Heart right ventricle (tissue), 16 donors: ENCODE measurements at regions not wholly inside any gene's neighbourhood (a gene's known extent, or its start where the extent isn't known, plus 50 kb on each side); places are given as distances from the start of the nearest gene placed in this dataset.

Experiments used
- ATAC-seq, 8 donors: fragments of 200-7000 bp; cut with Tn5 transposase; one replicate each; pipeline ENCODE4 v1.9.1; 2020; ENCODE audit warnings: mild to moderate bottlenecking in 8 of 8, moderate library complexity in 8 of 8, moderate number of reproducible peaks in 1 of 8
- DNase-seq, 2 donors: peaks; one replicate each; pipeline ENCODE4 v3.0.0-alpha.2; 2020
- H3K27ac ChIP-seq, 10 donors: fragments of 200-600 bp; sonication (generic) in 2 of 10; one replicate each; pipeline versions ENCODE4 v1.5.0 to v1.8.0; 2020 to 2022; ENCODE audit warnings: mild to moderate bottlenecking in 3 of 10
- H3K27me3 ChIP-seq, 7 donors: fragments of 200-600 bp; one replicate each; pipeline ENCODE4 v1.8.0; 2021 to 2022; ENCODE audit warnings: mild to moderate bottlenecking in 2 of 7
- H3K36me3 ChIP-seq, 9 donors: fragments of 200-600 bp; sonication (generic) in 1 of 9; one replicate each; pipeline versions ENCODE4 v1.5.0 to v1.8.0; 2020 to 2022; ENCODE audit warnings: mild to moderate bottlenecking in 2 of 9
- H3K4me1 ChIP-seq, 9 donors: fragments of 200-600 bp; sonication (generic) in 1 of 9; one replicate each; pipeline versions ENCODE4 v1.5.0 to v1.8.0; 2020 to 2022; ENCODE audit warnings: mild to moderate bottlenecking in 4 of 9
- H3K4me3 ChIP-seq, 10 donors: fragments of 200-600 bp; sonication (generic) in 2 of 10; one replicate each; pipeline versions ENCODE4 v1.5.0 to v1.8.0; 2020 to 2022; ENCODE audit warnings: mild to moderate bottlenecking in 7 of 10, moderate library complexity in 2 of 10
- H3K9me3 ChIP-seq, 11 donors: fragments of 200-600 bp in 10 of 11; sonication (generic) in 2 of 11; one replicate each; pipeline versions ENCODE4 v1.5.0 to v1.8.0; 2013 to 2022; ENCODE audit warnings: mild to moderate bottlenecking in 2 of 11, control low read depth in 1 of 11, moderate library complexity in 1 of 11
- WGBS, 2 donors: extraction: QIAGEN DNeasy Blood & Tissue Kit; methylation state at CpG; one replicate each; pipeline ENCODE4 v1.1.7; 2013; ENCODE audit warnings: inconsistent platforms in 1 of 2; 5-methylcytosine and 5-hydroxymethylcytosine counted together
- intact Hi-C, 10 donors: fragments of 100-400 bp; cut with DNase I; formaldehyde crosslinking; loops; one replicate each; pipeline versions ENCODE4 v1.11.1 to v1.14.2; 2022
- TF ChIP-seq, protein P1 (sequence below), 9 donors: fragments of 200-600 bp; sonication (generic) in 2 of 9; IDR thresholded peaks; one replicate each; pipeline versions ENCODE4 v1.5.0 to v1.8.0; 2021 to 2022; ENCODE audit warnings: antibody characterized with exemption in 9 of 9, mild to moderate bottlenecking in 5 of 9, moderate library complexity in 1 of 9
- donor health status: Arrhythmogenic right ventricular cardiomyopathy.
- donor health status: ischemic (EF 13 %, LVEDD 7.1; RV severe dilation, severe dysfunction).
- donor health status: healthy with polysubstance abuse.
- donor health status: DM: no; HTN: yes; CAD: no.
- donor health status: DM: no; HTN: no; CAD: no.
- donor health status: ischemic (EF 25% LVEDD 6.9; RV normal size, moderate dysfunction).
- donor health status: ischemic (EF 25% LVEDD 5.7; RV mildly dilated, moderate dysfunction).
- donor health status: healthy.
- donor health status: DM: yes; HTN: yes; CAD: no.
- donor health status: Ischemic cardiomyopathy.
- donor health status: ischemic (EF 35%, LVEDD 5.7; RV mildly dilated, moderate dysfunction).
- donor health status: nonischemic (EF 11% LVEDD 7.7; RV severe dilation, severe dysfunction).
- donor health status: DM: yes; HTN: yes; CAD: no.
- donor health status: PGD.
- donor health status: ischemic (EF 29% LVEDD 5.4; RV normal size, mild dysfunction).
- donor health status: nonischemic (EF 23%, LVEDD 6.1; RV moderate dilation, normal function).

DNA sequence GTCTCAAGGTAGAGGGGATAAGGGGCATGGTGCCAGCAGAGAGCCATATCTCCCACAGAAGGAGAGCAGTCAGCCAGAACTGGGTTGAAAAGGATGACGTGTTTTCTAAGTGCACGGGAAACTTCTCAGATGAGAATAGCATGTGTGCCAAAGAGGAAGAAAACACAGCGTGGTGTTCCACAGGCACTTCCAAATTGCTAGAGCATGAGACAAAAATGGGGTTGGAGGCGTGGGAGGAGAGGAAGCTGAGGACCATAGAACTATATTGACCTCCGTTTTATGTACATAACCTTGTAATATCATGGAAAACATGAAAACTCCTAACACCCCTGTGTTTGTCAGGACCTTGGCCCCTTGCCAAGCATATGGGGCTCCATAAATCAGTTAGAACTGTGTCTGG is 682.7 kb upstream of the RAB6C start:
- WGBS, 2 donors: 22 to 31% methylated on average over 5 of the region's 5 CpGs
- TF ChIP-seq, protein P1, sequence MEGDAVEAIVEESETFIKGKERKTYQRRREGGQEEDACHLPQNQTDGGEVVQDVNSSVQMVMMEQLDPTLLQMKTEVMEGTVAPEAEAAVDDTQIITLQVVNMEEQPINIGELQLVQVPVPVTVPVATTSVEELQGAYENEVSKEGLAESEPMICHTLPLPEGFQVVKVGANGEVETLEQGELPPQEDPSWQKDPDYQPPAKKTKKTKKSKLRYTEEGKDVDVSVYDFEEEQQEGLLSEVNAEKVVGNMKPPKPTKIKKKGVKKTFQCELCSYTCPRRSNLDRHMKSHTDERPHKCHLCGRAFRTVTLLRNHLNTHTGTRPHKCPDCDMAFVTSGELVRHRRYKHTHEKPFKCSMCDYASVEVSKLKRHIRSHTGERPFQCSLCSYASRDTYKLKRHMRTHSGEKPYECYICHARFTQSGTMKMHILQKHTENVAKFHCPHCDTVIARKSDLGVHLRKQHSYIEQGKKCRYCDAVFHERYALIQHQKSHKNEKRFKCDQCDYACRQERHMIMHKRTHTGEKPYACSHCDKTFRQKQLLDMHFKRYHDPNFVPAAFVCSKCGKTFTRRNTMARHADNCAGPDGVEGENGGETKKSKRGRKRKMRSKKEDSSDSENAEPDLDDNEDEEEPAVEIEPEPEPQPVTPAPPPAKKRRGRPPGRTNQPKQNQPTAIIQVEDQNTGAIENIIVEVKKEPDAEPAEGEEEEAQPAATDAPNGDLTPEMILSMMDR (IDR thresholded peaks at IDR 0.05): no peak
- intact Hi-C loops: no loop called here
- Histone ChIP-seq H3K27me3 (no peaks in the 10 kb centered on the region), H3K4me1 (peaks cover 0 to 21% (median 13%) of the 10 kb centered on the region in 9 donors), H3K36me3 (no peaks in the 10 kb centered on the region), H3K27ac (no peak overlapping the region), H3K9me3 (peaks cover 0 to 7% (median 0%) of the 10 kb centered on the region in 11 donors), H3K4me3 (no peak overlapping the region)
- DNase-seq: peak in 1 of 2 donors; percentile 35
- peak; percentile 37 to 78 (median 66) for ATAC-seq

DNA sequence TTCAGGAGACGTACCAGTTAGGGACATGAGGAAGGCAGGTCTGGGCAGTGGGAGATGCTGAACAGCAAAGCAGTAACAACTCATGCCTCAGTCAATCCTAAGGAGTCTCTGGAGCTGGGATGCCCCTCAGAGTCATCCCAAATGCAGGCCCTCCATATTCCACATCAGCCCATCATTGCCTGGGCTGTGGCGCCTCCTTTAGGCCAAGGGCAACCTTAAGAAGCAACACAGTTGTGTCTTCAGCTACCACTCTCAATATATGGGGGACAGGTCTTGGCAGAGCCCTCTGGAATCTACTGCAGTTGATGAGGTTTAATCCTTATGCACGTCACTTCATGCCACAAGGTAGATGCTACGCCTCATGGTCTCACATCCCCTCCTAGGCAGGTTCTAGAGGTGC is 682.0 kb upstream of the RAB6C start:
- DNase-seq (no peak), ATAC-seq (no peak)
- Histone ChIP-seq H3K36me3 (no peaks in the 10 kb centered on the region), H3K27ac (no peak overlapping the region), H3K4me3 (no peak overlapping the region), H3K27me3 (no peaks in the 10 kb centered on the region), H3K4me1 (peaks cover 0 to 27% (median 17%) of the 10 kb centered on the region in 9 donors), H3K9me3 (peaks cover 0 to 7% (median 0%) of the 10 kb centered on the region in 11 donors)
- TF ChIP-seq, protein P1 (IDR thresholded peaks at IDR 0.05): peak in 2 of 9 donors; percentile 11 to 19
- 66 to 82% methylated on average over 4 of the region's 4 CpGs for WGBS, 2 donors
- intact Hi-C loops: no loop called here

DNA sequence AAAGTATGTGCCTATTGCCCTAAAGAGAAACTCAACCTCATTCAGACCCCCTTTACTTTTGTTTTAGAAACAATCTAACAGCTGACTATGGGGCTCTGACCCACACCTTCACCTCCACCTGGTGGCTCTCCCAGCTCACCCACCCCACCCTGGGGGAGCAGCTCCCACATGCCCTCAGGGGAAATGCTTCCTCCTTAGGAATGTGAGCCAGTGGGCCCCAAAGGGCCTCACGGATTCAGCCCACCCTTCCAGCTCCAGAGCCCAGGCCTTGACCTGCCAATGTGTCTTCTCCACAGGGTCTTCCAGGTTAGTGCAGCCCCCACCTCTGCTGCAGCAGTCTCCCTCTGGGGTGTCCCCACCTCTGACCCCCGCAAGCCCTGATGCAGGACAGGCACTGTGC is 680.1 kb upstream of the RAB6C start:
- TF ChIP-seq, protein P1 (IDR thresholded peaks at IDR 0.05): no peak
- WGBS, 2 donors: 93 to 96% methylated on average over 2 of the region's 2 CpGs
- Histone ChIP-seq H3K4me1 (peaks cover 0 to 29% (median 17%) of the 10 kb centered on the region in 9 donors), H3K27me3 (peaks cover 0 to under 1% (median 0%) of the 10 kb centered on the region in 7 donors), H3K36me3 (no peaks in the 10 kb centered on the region), H3K9me3 (peaks cover 0 to 7% (median 0%) of the 10 kb centered on the region in 11 donors), H3K4me3 (no peak overlapping the region), H3K27ac (no peak overlapping the region)
- no peak for ATAC-seq
- DNase-seq: no peak
- intact Hi-C loops: no loop called here

DNA sequence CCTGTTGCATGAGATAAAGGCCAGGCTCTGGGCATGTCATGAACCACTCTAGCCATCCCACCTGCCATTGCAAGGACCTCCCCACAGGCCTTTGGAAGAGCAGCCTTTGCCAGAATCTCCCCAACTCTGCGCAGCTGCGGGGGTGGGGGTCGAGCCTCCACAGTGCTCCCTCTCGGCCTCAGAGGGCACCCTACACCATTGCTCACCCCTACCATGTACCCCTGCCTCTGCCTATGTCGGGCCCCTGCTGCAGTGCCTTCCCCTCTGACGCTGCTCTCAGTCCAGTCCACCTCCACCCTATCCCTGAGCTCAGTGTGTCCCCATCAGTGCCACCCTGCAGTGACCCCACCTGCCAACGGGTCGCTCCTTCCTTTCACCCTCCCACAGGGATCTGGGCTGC is 679.7 kb upstream of the RAB6C start:
- H3K36me3 ChIP-seq: no peaks in the 10 kb centered on the region
- peaks cover 0 to 7% (median 0%) of the 10 kb centered on the region in 11 donors for H3K9me3 ChIP-seq
- H3K27ac ChIP-seq: no peak overlapping the region
- DNase-seq (no peak), ATAC-seq (no peak)
- TF ChIP-seq, protein P1 (IDR thresholded peaks at IDR 0.05): no peak
- intact Hi-C loops: no loop called here
- H3K4me3 ChIP-seq: no peak overlapping the region
- peaks cover 0 to 3% (median 0%) of the 10 kb centered on the region in 7 donors for H3K27me3 ChIP-seq
- 90 to 96% methylated on average over 8 of the region's 8 CpGs for WGBS, 2 donors
- peaks cover 0 to 29% (median 17%) of the 10 kb centered on the region in 9 donors for H3K4me1 ChIP-seq
